ENCODE measurements at regions not wholly inside any gene's neighbourhood (a gene's known extent, or its start where the extent isn't known, plus 50 kb on each side); places are given as distances from the start of the nearest gene placed in this dataset.

DNA sequence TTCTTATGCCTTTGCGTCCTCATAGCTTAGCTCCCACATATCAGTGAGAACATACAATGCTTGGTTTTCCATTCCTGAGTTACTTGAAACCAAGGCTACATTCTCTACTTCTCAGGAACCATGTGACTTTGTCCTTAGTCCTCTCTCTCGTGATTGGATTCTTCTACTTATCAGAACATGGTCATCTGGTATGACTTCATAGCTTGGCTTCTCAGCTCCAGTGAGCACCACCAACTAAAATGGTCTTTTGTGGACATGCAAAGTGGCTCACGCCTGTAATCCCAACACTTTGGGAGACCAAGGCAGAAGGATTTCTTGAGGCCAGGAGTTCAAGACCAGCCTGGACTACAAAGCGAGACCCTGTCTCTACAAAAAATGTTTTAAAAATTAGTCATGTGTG, 81.2 kb upstream of the NIPBL start:
- no peak for TF ChIP-seq CTCF (IDR thresholded peaks at IDR 0.05)
- TF ChIP-seq POLR2A (IDR thresholded peaks at IDR 0.05): no peak
